Stromal cell of bone marrow (primary cell): ENCODE measurements at regions not wholly inside any gene's neighbourhood (a gene's known extent, or its start where the extent isn't known, plus 50 kb on each side); places are given as distances from the start of the nearest gene placed in this dataset.

Source experiments
- DNase-seq: peaks from one replicate; pipeline ENCODE4 v3.0.0-alpha.2; 2012; ENCODE audit warnings: low read depth

- no peak for DNase-seq
Observed at GRCh38 chr19:28934631-28935030, 278.3 kb downstream of the UQCRFS1 start.

- DNase-seq: no peak
Observed at GRCh38 chr19:28933039-28933438, 279.9 kb downstream of the UQCRFS1 start.

- DNase-seq: no peak
Observed at GRCh38 chr19:28932446-28932845, 280.5 kb downstream of the UQCRFS1 start.

GRCh38 chr19:28929006-28929405 is 283.9 kb downstream of the UQCRFS1 start:
- no peak for DNase-seq

GRCh38 chr19:28927456-28927855 is 285.5 kb downstream of the UQCRFS1 start:
- no peak for DNase-seq

GRCh38 chr19:28920269-28921066 is 292.5 kb downstream of the UQCRFS1 start:
- no peak for DNase-seq

- no peak for DNase-seq
Observed at GRCh38 chr19:28917621-28918020, 295.3 kb downstream of the UQCRFS1 start.

GRCh38 chr19:28915737-28916460 is 297.1 kb downstream of the UQCRFS1 start:
- no peak for DNase-seq

- DNase-seq: no peak
Observed at GRCh38 chr19:28915202-28915601, 297.7 kb downstream of the UQCRFS1 start.

- no peak for DNase-seq
Observed at GRCh38 chr19:28914173-28914572, 298.8 kb downstream of the UQCRFS1 start.

GRCh38 chr19:28913626-28914025 is 299.3 kb downstream of the UQCRFS1 start:
- no peak for DNase-seq

GRCh38 chr19:28908941-28909340 is 304.0 kb downstream of the UQCRFS1 start:
- no peak for DNase-seq

GRCh38 chr19:28907534-28907933 is 305.4 kb downstream of the UQCRFS1 start:
- DNase-seq: no peak

GRCh38 chr19:28905996-28906395 is 307.0 kb downstream of the UQCRFS1 start:
- no peak for DNase-seq

GRCh38 chr19:28899703-28900102 is 313.2 kb downstream of the UQCRFS1 start:
- DNase-seq: no peak

- DNase-seq: peak; percentile 30
Observed at GRCh38 chr19:28898249-28898648, 314.7 kb downstream of the UQCRFS1 start.

GRCh38 chr19:28889941-28890670 is 322.8 kb downstream of the UQCRFS1 start:
- DNase-seq: no peak

- DNase-seq: no peak
Observed at GRCh38 chr19:28887920-28888618, 324.9 kb downstream of the UQCRFS1 start.

- DNase-seq: no peak
Observed at GRCh38 chr19:28886708-28887107, 326.2 kb downstream of the UQCRFS1 start.

GRCh38 chr19:28885965-28886364 is 327.0 kb downstream of the UQCRFS1 start:
- DNase-seq: no peak

GRCh38 chr19:28884786-28885476 is 328.0 kb downstream of the UQCRFS1 start:
- no peak for DNase-seq
